ENCODE measurements at regions not wholly inside any gene's neighbourhood (a gene's known extent, or its start where the extent isn't known, plus 50 kb on each side); places are given as distances from the start of the nearest gene placed in this dataset.

- TF ChIP-seq NANOG (IDR thresholded peaks at IDR 0.05; ENCODE audit: insufficient read depth, low read depth, low read length, poor library complexity, severe bottlenecking) (no peak), CTCF (IDR thresholded peaks at IDR 0.05; ENCODE audit: control extremely low read depth in 1 of 3, insufficient read depth in 1 of 3, low read depth in 1 of 3, low read length in 3 of 3) (no peak), SP1 (IDR thresholded peaks at IDR 0.05; ENCODE audit: low read depth, low read length) (no peak), SRF (IDR thresholded peaks at IDR 0.05; ENCODE audit: low read depth, low read length) (no peak), EGR1 (IDR thresholded peaks at IDR 0.05; ENCODE audit: borderline replicate concordance, low read depth, low read length) (no peak), EZH2 (IDR thresholded peaks at IDR 0.05; ENCODE audit: low read depth, low read length, severe bottlenecking) (no peak), SP4 (IDR thresholded peaks at IDR 0.05; ENCODE audit: low read length) (no peak), BRCA1 (IDR thresholded peaks at IDR 0.05; ENCODE audit: low read depth, low read length) (no peak), POLR2A (IDR thresholded peaks at IDR 0.05; ENCODE audit: control extremely low read depth in 1 of 2, low read depth in 2 of 2, low read length in 2 of 2) (no peak), CBX8 (IDR thresholded peaks at IDR 0.05; ENCODE audit: borderline replicate concordance, low read depth, low read length) (no peak), JUND (IDR thresholded peaks at IDR 0.05; ENCODE audit: low read length) (no peak), CTBP2 (IDR thresholded peaks at IDR 0.05; ENCODE audit: borderline replicate concordance, insufficient read depth, insufficient read length, low read length) (no peak), RFX5 (IDR thresholded peaks at IDR 0.05; ENCODE audit: borderline replicate concordance, low read depth, low read length) (no peak), POLR2AphosphoS5 (IDR thresholded peaks at IDR 0.05; ENCODE audit: low read depth, low read length) (no peak)
Measured at GRCh38 chr7:22604246-22604645, 104.3 kb upstream of the STEAP1B start.
